Gastrocnemius medialis (tissue), 4 donors: ENCODE measurements at regions not wholly inside any gene's neighbourhood (a gene's known extent, or its start where the extent isn't known, plus 50 kb on each side); places are given as distances from the start of the nearest gene placed in this dataset.

ENCODE experiments used
- ATAC-seq, 2 donors: fragments of 150-250 bp; one replicate each; pipeline ENCODE4 v1.9.1; 2016
- DNase-seq, 2 donors: peaks; one replicate each; pipeline ENCODE4 v3.0.0-alpha.2; 2019
- H3K27ac ChIP-seq, 4 donors: fragments of 200-600 bp; sonication (generic); 1 replicate in 1 of 4; 2 replicates in 3 of 4; pipeline ENCODE4 v1.5.1; 2016 to 2018; ENCODE audit warnings: mild to moderate bottlenecking in 2 of 4, moderate library complexity in 1 of 4
- H3K27me3 ChIP-seq, 3 donors: fragments of 200-600 bp; sonication (generic) in 2 of 3; 1 replicate in 1 of 3; 2 replicates in 2 of 3; pipeline versions ENCODE4 v1.5.1 to v1.6.0; 2016 to 2019; ENCODE audit warnings: mild to moderate bottlenecking in 1 of 3, moderate library complexity in 1 of 3
- H3K36me3 ChIP-seq, 2 donors: fragments of 200-600 bp; sonication (generic) in 1 of 2; one replicate each; pipeline ENCODE4 v1.5.1; 2017 to 2018
- H3K4me1 ChIP-seq, 2 donors: fragments of 200-600 bp; sonication (generic) in 1 of 2; one replicate each; pipeline ENCODE4 v1.5.1; 2016 to 2017; ENCODE audit warnings: mild to moderate bottlenecking in 2 of 2
- H3K4me3 ChIP-seq, 4 donors: fragments of 200-600 bp; sonication (generic) in 3 of 4; 1 replicate in 1 of 4; 2 replicates in 3 of 4; pipeline ENCODE4 v1.5.1; 2016 to 2019; ENCODE audit warnings: mild to moderate bottlenecking in 2 of 4
- H3K9me3 ChIP-seq, 3 donors: fragments of 200-600 bp; sonication (generic) in 2 of 3; 1 replicate in 1 of 3; 2 replicates in 2 of 3; pipeline ENCODE4 v1.5.1; 2016 to 2019
- POLR2A ChIP-seq, 2 donors: fragments of 450-650 bp; IDR thresholded peaks; one replicate each; pipeline ENCODE4 v1.6.1; 2017; ENCODE audit warnings: antibody characterized with exemption in 2 of 2, mild to moderate bottlenecking in 2 of 2, moderate library complexity in 2 of 2
- in situ Hi-C, 4 donors: fragments of 200-750 bp; cut with MboI; loops; one replicate each; pipeline versions ENCODE4 v1.15.0 to v1.8.0; 2017; ENCODE audit warnings: low sequenced_read_pairs in 4 of 4
- intact Hi-C: fragments of 100-400 bp; cut with DNase I; formaldehyde crosslinking; loops from one replicate; pipeline ENCODE4 v1.15.1; 2023; ENCODE audit warnings: low total_unique reads
- TF ChIP-seq, protein P1 (sequence below), 5 experiments: fragments of 450-650 bp in 3 of 5; fragments of 200-600 bp in 2 of 5; sonication (generic) in 2 of 5; IDR thresholded peaks in 4 of 5; conservative IDR thresholded peaks in 1 of 5; 1 replicate in 4 of 5; 2 replicates in 1 of 5; pipeline ENCODE4 v1.5.1; 2016 to 2019; ENCODE audit warnings: antibody characterized with exemption in 5 of 5, mild to moderate bottlenecking in 3 of 5, moderate library complexity in 3 of 5

DNA sequence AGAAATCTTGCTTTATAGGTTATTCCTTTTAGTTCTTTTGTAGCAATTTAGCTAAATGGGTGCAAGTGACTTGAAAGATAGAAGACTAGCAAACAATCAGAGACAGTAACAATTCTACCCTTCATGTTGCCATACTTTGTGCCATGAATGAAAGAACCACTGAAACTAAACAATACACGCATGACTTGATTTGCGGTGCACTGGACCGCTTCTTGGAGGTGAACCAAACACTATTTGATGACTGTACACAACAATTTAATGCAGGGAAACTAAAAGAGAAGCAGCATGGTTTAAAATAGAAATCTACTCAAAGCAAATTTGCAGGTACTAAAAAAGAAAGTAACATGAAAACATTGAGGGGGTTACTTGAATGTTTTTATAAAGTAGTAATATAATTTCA, 331.0 kb upstream of the RARB start:
- in situ Hi-C loops: no loop called here
- no peak for ATAC-seq
- no peak for DNase-seq
- intact Hi-C loops: no loop called here
- TF ChIP-seq, protein P1, sequence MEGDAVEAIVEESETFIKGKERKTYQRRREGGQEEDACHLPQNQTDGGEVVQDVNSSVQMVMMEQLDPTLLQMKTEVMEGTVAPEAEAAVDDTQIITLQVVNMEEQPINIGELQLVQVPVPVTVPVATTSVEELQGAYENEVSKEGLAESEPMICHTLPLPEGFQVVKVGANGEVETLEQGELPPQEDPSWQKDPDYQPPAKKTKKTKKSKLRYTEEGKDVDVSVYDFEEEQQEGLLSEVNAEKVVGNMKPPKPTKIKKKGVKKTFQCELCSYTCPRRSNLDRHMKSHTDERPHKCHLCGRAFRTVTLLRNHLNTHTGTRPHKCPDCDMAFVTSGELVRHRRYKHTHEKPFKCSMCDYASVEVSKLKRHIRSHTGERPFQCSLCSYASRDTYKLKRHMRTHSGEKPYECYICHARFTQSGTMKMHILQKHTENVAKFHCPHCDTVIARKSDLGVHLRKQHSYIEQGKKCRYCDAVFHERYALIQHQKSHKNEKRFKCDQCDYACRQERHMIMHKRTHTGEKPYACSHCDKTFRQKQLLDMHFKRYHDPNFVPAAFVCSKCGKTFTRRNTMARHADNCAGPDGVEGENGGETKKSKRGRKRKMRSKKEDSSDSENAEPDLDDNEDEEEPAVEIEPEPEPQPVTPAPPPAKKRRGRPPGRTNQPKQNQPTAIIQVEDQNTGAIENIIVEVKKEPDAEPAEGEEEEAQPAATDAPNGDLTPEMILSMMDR (IDR thresholded peaks at IDR 0.05 in 4 of 5, conservative IDR thresholded peaks at IDR 0.05 in 1 of 5): no peak
- no peak for TF ChIP-seq POLR2A (IDR thresholded peaks at IDR 0.05)
- Histone ChIP-seq H3K4me1 (peaks cover 0 to 5% of the 10 kb centered on the region in 2 donors), H3K27me3 (no peaks in the 10 kb centered on the region), H3K4me3 (no peak overlapping the region), H3K9me3 (no peaks in the 10 kb centered on the region), H3K36me3 (no peaks in the 10 kb centered on the region), H3K27ac (no peak overlapping the region)

DNA sequence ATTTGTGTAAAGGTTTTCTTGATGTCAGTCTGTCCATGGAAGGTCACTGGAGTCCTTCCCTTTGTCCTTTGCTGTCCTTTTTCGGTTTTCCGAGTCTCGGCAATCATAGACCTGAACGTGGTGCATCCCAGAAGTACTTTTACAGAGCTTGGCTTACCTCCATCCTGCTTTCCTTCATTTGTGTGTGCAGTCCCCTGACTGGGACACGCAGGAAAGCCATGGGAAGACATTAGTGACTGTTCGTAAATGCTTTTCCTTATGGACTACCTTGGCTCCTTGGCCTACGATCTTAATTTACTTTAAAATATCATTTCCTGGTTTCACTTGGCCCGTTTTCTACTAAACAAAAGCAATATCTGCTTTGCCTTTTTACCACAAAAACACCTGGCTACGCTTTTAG, 328.4 kb upstream of the RARB start:
- no peak for TF ChIP-seq POLR2A (IDR thresholded peaks at IDR 0.05)
- TF ChIP-seq, protein P1 (IDR thresholded peaks at IDR 0.05 in 4 of 5, conservative IDR thresholded peaks at IDR 0.05 in 1 of 5): no peak
- DNase-seq (no peak), ATAC-seq (no peak)
- Histone ChIP-seq H3K4me3 (no peak overlapping the region), H3K9me3 (no peaks in the 10 kb centered on the region), H3K27me3 (no peaks in the 10 kb centered on the region), H3K36me3 (no peaks in the 10 kb centered on the region), H3K4me1 (peaks cover 0 to 5% of the 10 kb centered on the region in 2 donors), H3K27ac (no peak overlapping the region)
- intact Hi-C loops: no loop called here
- in situ Hi-C loops: no loop called here

DNA sequence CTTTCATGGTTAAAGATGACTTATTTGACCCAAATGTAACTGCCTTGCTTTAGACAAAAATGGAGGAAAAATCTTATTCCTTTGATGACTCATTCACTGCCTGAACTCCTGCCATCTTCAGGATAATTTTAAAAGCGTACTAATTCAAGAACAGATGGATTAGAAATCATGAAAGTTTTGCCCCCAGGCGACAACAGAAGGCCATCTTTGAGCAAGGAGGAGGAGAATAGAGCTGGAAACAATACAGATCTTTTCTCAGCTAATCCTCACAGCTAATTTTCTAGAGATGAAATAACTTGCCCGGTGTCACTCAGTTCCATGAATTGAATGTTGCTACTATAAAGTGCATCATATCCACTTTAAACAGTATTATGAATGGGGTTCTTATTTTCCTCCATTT, 324.7 kb upstream of the RARB start:
- intact Hi-C loops: no loop called here
- Histone ChIP-seq H3K9me3 (no peaks in the 10 kb centered on the region), H3K36me3 (no peaks in the 10 kb centered on the region), H3K27ac (no peak overlapping the region), H3K4me1 (peaks cover 0 to 5% of the 10 kb centered on the region in 2 donors), H3K27me3 (no peaks in the 10 kb centered on the region), H3K4me3 (no peak overlapping the region)
- TF ChIP-seq, protein P1 (IDR thresholded peaks at IDR 0.05 in 4 of 5, conservative IDR thresholded peaks at IDR 0.05 in 1 of 5): no peak
- in situ Hi-C loops: no loop called here
- ATAC-seq (no peak), DNase-seq (no peak)

DNA sequence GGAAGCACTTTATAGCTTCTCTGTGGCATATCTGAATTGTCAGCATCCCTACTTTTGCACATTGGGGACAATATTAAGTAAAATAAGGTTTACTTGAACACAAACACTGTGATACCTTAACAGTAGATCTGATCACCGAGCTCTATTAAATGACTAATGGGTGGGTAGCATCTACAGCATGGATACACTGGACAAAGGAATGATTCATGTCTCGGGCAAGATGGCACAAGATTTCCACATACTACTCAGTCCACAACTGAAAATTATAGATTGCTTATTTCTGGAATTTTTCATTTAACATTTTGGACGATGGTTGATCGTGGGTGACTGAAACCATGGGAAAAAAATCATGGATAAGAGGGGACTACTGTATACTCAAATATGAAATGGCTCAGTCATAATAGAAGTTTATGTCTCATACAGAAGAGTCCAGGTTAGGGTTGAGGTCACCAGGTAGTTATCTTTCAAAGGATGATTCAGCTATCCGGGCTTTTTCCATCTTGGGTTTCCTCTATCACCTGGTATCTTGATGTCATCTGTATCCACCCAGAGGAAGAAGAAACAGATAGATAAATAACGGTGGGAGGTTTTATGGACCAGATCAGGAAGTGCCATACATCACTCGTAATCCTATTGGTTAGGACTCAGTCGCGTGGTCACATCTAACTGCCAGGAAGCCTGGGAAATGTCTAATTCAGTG, 320.0 kb upstream of the RARB start:
- no peak for TF ChIP-seq POLR2A (IDR thresholded peaks at IDR 0.05)
- TF ChIP-seq, protein P1 (IDR thresholded peaks at IDR 0.05 in 4 of 5, conservative IDR thresholded peaks at IDR 0.05 in 1 of 5): no peak
- in situ Hi-C loops: no loop called here
- intact Hi-C loops: no loop called here
- no peaks in the 10 kb centered on the region for H3K27me3 ChIP-seq
- DNase-seq (no peak), ATAC-seq (no peak)
- no peak overlapping the region for H3K27ac ChIP-seq
- no peak overlapping the region for H3K4me3 ChIP-seq
- no peaks in the 10 kb centered on the region for H3K9me3 ChIP-seq
- H3K36me3 ChIP-seq: no peaks in the 10 kb centered on the region
- H3K4me1 ChIP-seq: no peaks in the 10 kb centered on the region

DNA sequence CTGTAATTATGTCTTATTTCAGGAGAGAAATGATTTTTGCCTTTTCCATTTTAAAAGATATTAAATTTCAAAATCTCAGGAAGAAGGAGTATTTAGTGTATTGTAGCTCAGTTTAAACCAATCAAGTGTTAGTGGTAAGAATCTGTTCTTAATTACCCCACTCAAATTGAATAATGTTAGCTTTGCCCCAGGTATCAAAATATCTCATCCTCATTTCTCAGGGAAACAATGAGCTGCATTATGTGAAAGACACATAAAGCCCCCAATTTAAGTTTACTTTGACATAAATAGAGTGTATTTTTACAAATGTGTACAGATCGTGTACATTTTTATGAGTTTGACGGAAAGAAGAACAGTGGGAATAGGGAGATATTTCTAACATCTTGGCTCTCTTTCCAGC, 317.4 kb upstream of the RARB start:
- no peaks in the 10 kb centered on the region for H3K9me3 ChIP-seq
- no peaks in the 10 kb centered on the region for H3K36me3 ChIP-seq
- H3K4me1 ChIP-seq: no peaks in the 10 kb centered on the region
- TF ChIP-seq POLR2A (IDR thresholded peaks at IDR 0.05): no peak
- TF ChIP-seq, protein P1 (IDR thresholded peaks at IDR 0.05 in 4 of 5, conservative IDR thresholded peaks at IDR 0.05 in 1 of 5): no peak
- H3K4me3 ChIP-seq: no peak overlapping the region
- no peak for ATAC-seq
- intact Hi-C loops (no loop called here), in situ Hi-C loops (no loop called here)
- no peak for DNase-seq
- no peak overlapping the region for H3K27ac ChIP-seq
- no peaks in the 10 kb centered on the region for H3K27me3 ChIP-seq
